Caco-2 (cell line): ENCODE measurements at regions not wholly inside any gene's neighbourhood (a gene's known extent, or its start where the extent isn't known, plus 50 kb on each side); places are given as distances from the start of the nearest gene placed in this dataset.

Experiments used
- BruUV-seq: library from RNA; stranded (reverse); fragments of 400-500 nt; replicated peaks from 2 replicates; lab custom pipeline; 2021; lab: Mats Ljungman, UMichigan
- CTCF ChIA-PET: fragments of 300-600 bp; sonication (Branson Sonifier 250); formaldehyde crosslinking; loops from one replicate; lab custom pipeline; 2022; ENCODE audit warnings: antibody characterized with exemption; lab: Charles Lee
- POLR2A ChIA-PET: fragments of 300-600 bp; sonication (Branson Sonifier 250); formaldehyde crosslinking; loops from one replicate; lab custom pipeline; 2022; ENCODE audit warnings: antibody characterized with exemption; lab: Charles Lee
- DNase-seq, 2 experiments: peaks; one replicate each; pipeline versions ENCODE4 v3.0.0 to v3.0.0-alpha.2; 2020 to 2022
- H3K27me3 ChIP-seq: replicated peaks from 2 replicates; pipeline ENCODE4 v1.6.0; 2011; ENCODE audit warnings: low read length; ENCODE audit not compliant: control insufficient read depth, insufficient read depth
- H3K36me3 ChIP-seq: 2 replicates; pipeline ENCODE4 v1.5.1; 2011; ENCODE audit warnings: low read length; ENCODE audit not compliant: control insufficient read depth, insufficient read depth
- H3K4me1 ChIP-seq: fragments of 250-450 bp; sonication (Bioruptor Pico); 2 replicates; pipeline ENCODE4 v1.5.1; 2020; ENCODE audit warnings: mild to moderate bottlenecking
- H3K4me3 ChIP-seq: 2 replicates; pipeline ENCODE4 v1.5.1; 2011; ENCODE audit warnings: low read depth, mild to moderate bottlenecking, control low read depth, low read length
- H3K9me3 ChIP-seq: fragments of 250-450 bp; sonication (Bioruptor Pico); 2 replicates; pipeline ENCODE4 v1.5.1; 2020; ENCODE audit warnings: mild to moderate bottlenecking, moderate library complexity
- H3K27ac Mint-ChIP-seq: one replicate; pipeline ENCODE4 v1.8.0; 2022; ENCODE audit warnings: mixed read lengths; ENCODE audit not compliant: unreplicated experiment
- H3K27me3 Mint-ChIP-seq: one replicate; pipeline ENCODE4 v1.8.0; 2022; ENCODE audit warnings: mixed read lengths; ENCODE audit not compliant: insufficient read depth, unreplicated experiment
- H3K36me3 Mint-ChIP-seq: one replicate; pipeline ENCODE4 v1.8.0; 2022; ENCODE audit warnings: mild to moderate bottlenecking, mixed read lengths; ENCODE audit not compliant: insufficient read depth, unreplicated experiment
- H3K4me1 Mint-ChIP-seq: one replicate; pipeline ENCODE4 v1.8.0; 2022; ENCODE audit warnings: low read depth, mixed read lengths; ENCODE audit not compliant: unreplicated experiment
- H3K4me3 Mint-ChIP-seq: one replicate; pipeline ENCODE4 v1.8.0; 2022; ENCODE audit warnings: mild to moderate bottlenecking, moderate library complexity, mixed read lengths; ENCODE audit not compliant: unreplicated experiment
- H3K9me3 Mint-ChIP-seq: one replicate; pipeline ENCODE4 v1.8.0; 2022; ENCODE audit warnings: mixed read lengths; ENCODE audit not compliant: unreplicated experiment
- intact Hi-C: fragments of 100-400 bp; cut with micrococcal nuclease; formaldehyde crosslinking; loops from one replicate; pipeline ENCODE4 v1.10.0; 2022; ENCODE audit not compliant: unreplicated experiment
- TF ChIP-seq, protein P1 (sequence below), 2 experiments: fragments of 200-600 bp in 1 of 2; IDR thresholded peaks; 1 replicate in 1 of 2; 2 replicates in 1 of 2; pipeline versions ENCODE4 v1.5.1 to v1.8.0; 2011 to 2022; ENCODE audit warnings: antibody characterized with exemption in 1 of 2, control low read depth in 1 of 2, inconsistent platforms in 1 of 2, low read depth in 1 of 2, low read length in 1 of 2, mild to moderate bottlenecking in 1 of 2, moderate library complexity in 1 of 2; ENCODE audit not compliant: insufficient read depth in 1 of 2, severe bottlenecking in 1 of 2, unreplicated experiment in 1 of 2

DNA sequence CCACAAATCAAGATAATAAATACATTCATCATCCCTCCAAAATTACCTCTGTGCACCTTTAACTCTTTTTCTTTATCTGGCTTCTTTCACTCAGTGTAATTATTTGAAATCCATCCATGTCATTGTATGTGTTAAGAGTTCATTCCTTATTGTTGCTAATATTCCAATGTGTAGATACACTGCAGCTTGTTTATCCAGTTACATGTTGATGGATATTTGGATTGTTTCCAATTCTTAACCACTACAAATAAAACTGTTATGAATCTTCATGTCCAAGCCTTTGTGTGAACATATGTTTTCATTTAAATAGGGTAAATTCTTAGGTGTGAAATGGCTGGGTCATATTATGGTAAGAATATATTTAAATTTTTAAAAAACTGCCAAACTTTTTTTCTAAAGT, 323.3 kb upstream of the NCAM1 start:
- H3K36me3 Mint-ChIP-seq, result no peaks in the 10 kb centered on the region
- no peak for DNase-seq
- ChIA-PET CTCF (no interaction called here), POLR2A (no interaction called here)
- Histone ChIP-seq H3K36me3 (no peaks in the 10 kb centered on the region), H3K4me3 (no peak overlapping the region), H3K9me3 (peaks cover 8% of the 10 kb centered on the region; the same call in 1 of the 2 replicates), H3K27me3 (no peaks in the 10 kb centered on the region), H3K4me1 (no peaks in the 10 kb centered on the region)
- H3K27ac Mint-ChIP-seq, result no peak overlapping the region
- no peak overlapping the region for H3K4me3 Mint-ChIP-seq
- H3K4me1 Mint-ChIP-seq, result no peaks in the 10 kb centered on the region
- H3K27me3 Mint-ChIP-seq, result peaks cover 15% of the 10 kb centered on the region
- intact Hi-C loops, result no loop called here
- BruUV-seq, result no TSS peak
- TF ChIP-seq, protein P1, sequence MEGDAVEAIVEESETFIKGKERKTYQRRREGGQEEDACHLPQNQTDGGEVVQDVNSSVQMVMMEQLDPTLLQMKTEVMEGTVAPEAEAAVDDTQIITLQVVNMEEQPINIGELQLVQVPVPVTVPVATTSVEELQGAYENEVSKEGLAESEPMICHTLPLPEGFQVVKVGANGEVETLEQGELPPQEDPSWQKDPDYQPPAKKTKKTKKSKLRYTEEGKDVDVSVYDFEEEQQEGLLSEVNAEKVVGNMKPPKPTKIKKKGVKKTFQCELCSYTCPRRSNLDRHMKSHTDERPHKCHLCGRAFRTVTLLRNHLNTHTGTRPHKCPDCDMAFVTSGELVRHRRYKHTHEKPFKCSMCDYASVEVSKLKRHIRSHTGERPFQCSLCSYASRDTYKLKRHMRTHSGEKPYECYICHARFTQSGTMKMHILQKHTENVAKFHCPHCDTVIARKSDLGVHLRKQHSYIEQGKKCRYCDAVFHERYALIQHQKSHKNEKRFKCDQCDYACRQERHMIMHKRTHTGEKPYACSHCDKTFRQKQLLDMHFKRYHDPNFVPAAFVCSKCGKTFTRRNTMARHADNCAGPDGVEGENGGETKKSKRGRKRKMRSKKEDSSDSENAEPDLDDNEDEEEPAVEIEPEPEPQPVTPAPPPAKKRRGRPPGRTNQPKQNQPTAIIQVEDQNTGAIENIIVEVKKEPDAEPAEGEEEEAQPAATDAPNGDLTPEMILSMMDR (IDR thresholded peaks at IDR 0.05; ENCODE audit: insufficient read depth in 1 of 2, low read depth in 1 of 2, low read length in 1 of 2, severe bottlenecking in 1 of 2, unreplicated experiment in 1 of 2), result no peak
- peaks cover 48% of the 10 kb centered on the region for H3K9me3 Mint-ChIP-seq

DNA sequence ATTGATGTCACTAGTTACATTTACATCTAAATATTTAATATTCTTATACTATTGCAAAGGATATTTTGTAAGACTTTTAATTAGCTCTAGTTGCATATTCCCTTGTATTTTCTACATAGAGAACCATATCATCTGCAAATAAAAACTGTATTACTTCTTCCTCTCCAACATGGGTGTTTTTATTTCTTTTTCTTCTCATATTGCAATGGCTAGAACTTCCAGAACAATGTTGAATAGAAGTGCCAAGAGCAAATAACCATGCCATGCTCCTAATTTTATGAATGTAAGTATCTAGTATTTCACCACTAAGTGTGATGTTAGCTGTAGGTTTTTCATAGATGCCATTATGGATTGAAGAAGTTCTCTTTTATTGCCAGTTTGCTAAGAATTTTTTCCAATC, 321.8 kb upstream of the NCAM1 start:
- H3K4me3 Mint-ChIP-seq, result no peak overlapping the region
- no TSS peak for BruUV-seq
- intact Hi-C loops, result no loop called here
- H3K36me3 Mint-ChIP-seq, result no peaks in the 10 kb centered on the region
- H3K27me3 Mint-ChIP-seq, result peaks cover 9% of the 10 kb centered on the region
- ChIA-PET CTCF (no interaction called here), POLR2A (no interaction called here)
- H3K27me3 ChIP-seq, result no peaks in the 10 kb centered on the region
- no peaks in the 10 kb centered on the region for H3K4me1 Mint-ChIP-seq
- TF ChIP-seq, protein P1 (IDR thresholded peaks at IDR 0.05; ENCODE audit: insufficient read depth in 1 of 2, low read depth in 1 of 2, low read length in 1 of 2, severe bottlenecking in 1 of 2, unreplicated experiment in 1 of 2), result no peak
- no peaks in the 10 kb centered on the region for H3K4me1 ChIP-seq
- no peak overlapping the region for H3K27ac Mint-ChIP-seq
- no peak for DNase-seq
- peaks cover 53% of the 10 kb centered on the region for H3K9me3 Mint-ChIP-seq
- H3K36me3 ChIP-seq, result no peaks in the 10 kb centered on the region
- no peak overlapping the region for H3K4me3 ChIP-seq
- H3K9me3 ChIP-seq, result peaks cover 8% of the 10 kb centered on the region; the same call in 1 of the 2 replicates

DNA sequence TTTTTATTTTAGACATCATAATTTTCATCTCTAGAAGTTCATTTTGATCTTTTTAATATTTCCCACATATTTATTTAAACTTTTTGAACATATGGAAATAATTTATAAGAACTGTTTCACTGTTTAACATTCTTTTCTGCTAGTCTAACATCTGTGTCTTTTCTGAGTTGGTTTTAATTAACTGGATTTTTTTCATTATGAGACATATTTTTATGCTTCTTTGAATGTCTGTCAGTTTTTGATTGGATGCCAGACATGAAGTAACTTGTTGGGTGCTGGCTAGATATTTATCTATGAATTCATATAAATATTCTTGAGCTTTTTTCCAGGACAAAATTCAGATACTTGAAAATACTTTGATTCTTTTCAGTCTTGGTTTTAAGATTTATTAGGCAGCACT, 317.8 kb upstream of the NCAM1 start:
- Mint-ChIP-seq H3K27me3 (peaks cover 13% of the 10 kb centered on the region), H3K4me3 (no peak overlapping the region), H3K27ac (no peak overlapping the region), H3K9me3 (peaks cover 49% of the 10 kb centered on the region), H3K36me3 (no peaks in the 10 kb centered on the region), H3K4me1 (no peaks in the 10 kb centered on the region)
- H3K4me1 ChIP-seq, result no peaks in the 10 kb centered on the region; the same call in 1 of the 2 replicates
- peaks cover 12% of the 10 kb centered on the region; the same call in 1 of the 2 replicates for H3K9me3 ChIP-seq
- TF ChIP-seq, protein P1 (IDR thresholded peaks at IDR 0.05; ENCODE audit: insufficient read depth in 1 of 2, low read depth in 1 of 2, low read length in 1 of 2, severe bottlenecking in 1 of 2, unreplicated experiment in 1 of 2), result no peak
- H3K4me3 ChIP-seq, result no peak overlapping the region
- intact Hi-C loops, result no loop called here
- BruUV-seq, result no TSS peak
- no peak for DNase-seq
- ChIA-PET POLR2A (no interaction called here), CTCF (no interaction called here)
- no peaks in the 10 kb centered on the region for H3K36me3 ChIP-seq
- no peaks in the 10 kb centered on the region for H3K27me3 ChIP-seq
